HG03469 (cell line): ENCODE measurements at regions not wholly inside any gene's neighbourhood (a gene's known extent, or its start where the extent isn't known, plus 50 kb on each side); places are given as distances from the start of the nearest gene placed in this dataset.

ENCODE experiments used
- ATAC-seq: cut with Tn5 transposase; IDR thresholded peaks from one replicate; pipeline ENCODE4 v1.9.1; 2021; ENCODE audit warnings: mild to moderate bottlenecking, moderate library complexity, moderate number of reproducible peaks; ENCODE audit not compliant: unreplicated experiment

DNA sequence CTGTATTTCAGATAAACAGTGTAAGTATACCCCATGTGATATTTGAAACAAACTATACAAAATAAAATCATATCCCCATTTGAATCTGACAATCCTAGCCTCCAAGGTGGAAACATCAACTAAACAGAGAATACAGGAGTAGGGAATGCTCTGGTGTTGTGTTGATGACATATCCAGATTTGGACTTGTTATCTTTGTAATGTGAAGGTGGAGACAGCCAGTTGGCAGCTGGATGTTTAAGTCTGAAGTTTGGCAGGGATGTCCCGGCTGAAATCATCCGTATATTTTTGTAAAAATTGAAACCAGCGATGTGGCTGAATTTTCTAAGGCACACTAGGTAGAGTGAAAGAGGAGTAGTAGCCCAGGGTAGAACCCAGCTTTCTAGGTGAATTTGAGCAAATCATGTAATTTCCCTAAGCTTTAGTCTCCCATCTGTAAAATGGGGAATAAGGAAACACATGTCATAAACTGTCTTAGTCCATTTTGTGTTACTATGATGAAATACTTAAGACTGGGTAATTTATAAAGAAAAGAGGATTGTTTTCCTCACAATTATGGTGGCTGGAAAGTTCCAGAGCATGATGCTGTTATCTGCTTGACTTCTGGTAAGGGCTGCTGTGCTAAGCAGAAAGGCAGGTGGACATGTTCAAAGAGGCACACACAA is 246.6 kb upstream of the APCDD1 start:
- no peak for ATAC-seq

DNA sequence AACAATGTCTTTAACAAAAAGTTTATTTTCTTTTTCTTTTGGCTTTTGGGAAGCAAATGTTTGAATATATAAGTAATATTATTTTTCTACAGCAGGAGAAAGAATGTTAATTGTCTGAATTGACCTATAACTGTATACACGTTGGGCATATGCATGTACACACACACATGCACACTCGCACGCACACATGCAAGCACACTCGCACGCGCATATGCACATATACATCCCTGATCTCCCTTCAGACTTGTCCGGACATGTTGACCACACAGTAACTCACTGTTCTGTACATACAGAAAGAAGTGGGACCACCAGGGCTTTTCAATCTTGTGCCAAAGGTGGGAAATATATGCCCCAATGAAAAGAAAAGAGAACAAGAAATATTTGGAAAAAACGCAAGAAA is 245.1 kb upstream of the APCDD1 start:
- no peak for ATAC-seq

DNA sequence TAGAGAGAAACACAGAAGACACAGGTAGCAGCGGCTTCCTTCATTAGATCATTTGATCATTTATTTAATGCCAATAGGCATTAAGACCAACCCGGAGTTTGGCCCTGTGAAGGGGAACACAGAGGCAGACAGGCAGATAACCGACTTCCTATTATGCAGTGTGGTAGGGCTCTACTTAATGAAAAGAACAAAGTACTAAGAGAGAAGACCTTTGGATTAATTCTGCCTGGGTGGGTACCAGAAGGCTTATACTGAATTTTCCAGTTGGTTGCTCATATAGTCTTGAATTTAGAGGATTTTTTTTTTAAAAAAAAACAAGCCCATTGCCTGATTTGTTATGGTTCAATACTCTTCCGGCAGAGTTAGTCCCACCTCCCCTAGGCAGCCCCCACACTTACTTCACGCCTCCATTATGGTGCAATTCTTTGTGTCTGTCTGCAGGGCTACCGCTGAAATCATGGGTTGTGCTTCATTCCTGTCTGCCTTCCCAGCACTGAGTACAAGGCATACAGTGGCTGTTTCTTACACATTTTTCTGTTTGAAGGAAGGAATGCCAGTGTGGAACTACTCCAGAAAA is 244.3 kb upstream of the APCDD1 start:
- ATAC-seq, result no peak

DNA sequence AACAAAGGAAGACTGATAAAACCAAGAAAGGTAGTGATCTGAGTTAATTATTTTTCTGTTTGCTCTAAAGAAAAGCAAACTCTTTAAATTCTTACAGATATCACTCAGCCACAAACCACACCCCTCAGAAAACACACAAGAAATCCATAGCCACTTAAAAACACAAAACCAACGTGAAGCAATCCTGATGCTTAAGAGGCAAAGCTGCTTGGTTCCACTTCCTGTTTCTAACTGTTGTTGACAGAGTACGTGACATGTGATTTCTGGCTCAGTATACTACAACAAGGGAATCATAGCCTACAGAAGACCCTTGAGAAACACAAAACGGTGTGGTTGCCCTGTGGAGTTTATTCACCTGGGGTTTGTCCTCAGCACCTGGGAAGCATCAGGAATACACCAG is 240.9 kb upstream of the APCDD1 start:
- peak; percentile 99 for ATAC-seq

DNA sequence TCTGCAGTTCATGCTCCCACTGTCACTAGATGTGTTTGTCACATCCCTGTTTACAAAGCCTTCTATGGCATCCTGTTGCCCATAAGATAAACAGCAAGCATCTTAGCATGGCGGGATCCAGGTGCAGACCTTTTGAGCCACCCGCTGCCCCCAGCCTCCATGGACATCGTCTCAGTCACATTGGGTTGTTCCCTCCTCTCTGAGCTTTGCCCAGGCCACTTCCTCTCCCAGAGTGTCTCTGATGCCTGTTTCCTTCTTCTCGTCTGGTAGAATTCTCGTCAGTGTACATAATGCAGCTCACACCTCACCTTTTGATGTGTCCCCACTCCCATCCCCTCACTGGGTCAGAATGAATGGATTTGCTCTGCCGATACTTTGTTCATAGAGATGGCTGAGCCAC is 239.0 kb upstream of the APCDD1 start:
- no peak for ATAC-seq

DNA sequence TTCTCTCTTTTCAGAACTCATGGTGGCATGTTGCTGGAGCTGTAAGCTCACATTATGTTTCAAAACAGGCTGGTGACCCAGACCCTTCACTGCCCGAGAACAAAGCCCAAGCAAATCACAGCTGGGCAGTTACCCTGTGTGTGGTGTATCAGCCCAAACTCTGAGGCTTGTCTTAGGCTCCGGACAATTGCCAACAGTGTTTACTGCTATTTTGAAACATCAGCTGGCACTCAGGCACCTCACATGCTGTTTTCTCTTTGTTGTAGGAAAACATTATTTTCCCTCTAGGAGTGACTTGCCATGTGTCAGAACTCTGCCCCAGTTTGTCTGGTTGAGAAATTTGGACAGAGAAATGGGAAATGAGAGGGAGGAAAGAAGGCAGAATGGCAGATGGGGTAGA is 237.6 kb upstream of the APCDD1 start:
- ATAC-seq, result no peak

DNA sequence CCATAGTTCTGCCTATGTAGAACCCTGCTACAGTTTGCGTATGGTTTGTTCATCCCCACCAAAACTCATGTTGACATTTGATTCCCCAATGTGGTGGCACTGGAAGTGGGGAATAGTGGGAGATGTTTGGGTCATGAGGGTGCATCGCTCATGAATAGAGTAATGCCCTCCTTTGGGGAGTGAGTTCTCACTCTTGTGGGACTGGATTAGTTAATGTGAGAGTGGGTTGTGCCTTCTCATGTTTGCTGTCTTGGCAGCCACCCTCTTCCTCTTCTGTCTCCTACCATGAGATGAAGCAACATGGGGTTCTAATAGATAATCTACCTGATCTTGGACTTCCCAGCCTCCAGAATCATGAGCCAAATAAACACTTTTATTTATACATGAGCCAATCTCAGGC is 237.2 kb upstream of the APCDD1 start:
- no peak for ATAC-seq

DNA sequence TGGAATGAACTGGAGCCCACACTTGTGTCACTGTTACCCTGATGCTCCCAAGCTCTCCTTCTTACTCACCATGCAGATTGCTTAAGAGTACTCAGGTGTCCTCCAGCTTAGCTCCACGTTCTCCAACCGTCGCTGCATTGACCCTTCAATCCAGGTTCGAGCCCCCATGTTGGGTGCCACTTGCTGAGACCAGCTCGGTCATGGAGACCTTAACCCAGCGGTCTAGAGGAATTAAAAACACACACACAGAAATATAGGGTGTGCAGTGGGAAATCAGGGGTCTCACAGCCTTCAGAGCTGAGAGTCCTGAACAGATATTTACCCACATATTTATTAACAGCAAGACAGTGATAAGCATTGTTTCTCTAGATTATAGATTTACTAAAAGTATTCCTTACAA is 229.1 kb upstream of the APCDD1 start:
- no peak for ATAC-seq

DNA sequence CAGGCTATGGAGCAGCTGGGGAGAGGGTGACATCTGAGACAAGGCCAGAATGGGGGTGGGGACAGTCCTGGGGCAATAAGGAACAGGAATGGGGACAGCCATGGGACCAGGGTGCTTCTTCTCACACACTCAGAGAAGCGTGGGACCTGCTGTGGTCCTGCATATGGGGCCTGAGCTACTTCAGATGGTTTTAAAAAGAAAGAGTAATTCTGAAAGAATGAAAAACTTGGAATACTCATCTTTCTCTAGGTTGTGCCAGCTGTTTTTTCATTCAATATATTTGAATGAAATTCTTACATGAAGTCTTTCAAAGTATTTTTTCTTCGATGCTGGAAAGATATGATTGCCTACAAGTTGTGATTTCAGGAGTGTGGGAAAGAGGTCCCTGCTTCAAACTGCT is 227.5 kb upstream of the APCDD1 start:
- no peak for ATAC-seq

DNA sequence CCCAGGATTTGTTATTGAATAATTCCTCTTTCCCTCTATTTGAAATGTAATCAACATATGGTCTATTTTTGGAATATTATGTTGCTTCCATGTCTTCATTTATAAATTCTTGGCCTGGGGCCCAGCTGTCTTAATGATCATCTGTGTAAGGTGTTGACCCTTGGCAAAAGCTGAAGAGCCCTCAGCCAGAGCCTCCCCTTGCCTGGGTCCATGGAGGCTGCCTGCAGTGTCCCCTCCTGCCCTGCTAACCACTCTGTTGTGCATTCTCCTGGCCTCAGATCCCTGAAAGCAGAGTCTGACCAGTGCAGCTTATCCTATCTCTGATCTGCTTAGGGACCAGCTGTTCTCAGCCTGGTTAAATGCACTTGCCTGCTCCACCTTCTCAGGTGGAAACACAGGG is 226.1 kb upstream of the APCDD1 start:
- ATAC-seq, result no peak

DNA sequence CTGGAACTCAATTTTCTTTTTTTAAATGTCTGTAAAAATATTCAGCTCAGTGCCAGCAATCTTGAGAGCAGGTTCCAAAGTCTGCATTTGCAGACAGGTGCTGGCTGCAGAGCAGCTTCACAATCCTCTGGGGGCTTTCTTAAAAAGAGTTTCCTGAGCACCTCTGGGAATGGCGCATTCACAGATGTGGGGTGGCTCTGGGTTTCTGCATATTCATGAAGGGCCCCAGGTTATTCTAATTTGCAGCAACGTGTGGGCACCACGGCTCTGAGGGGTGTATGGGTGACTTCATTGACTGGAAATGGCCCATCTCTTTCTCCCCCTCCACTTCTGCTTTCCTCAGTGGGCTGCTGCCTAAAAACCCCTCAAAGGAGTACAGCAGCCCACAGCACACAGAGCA is 225.0 kb upstream of the APCDD1 start:
- ATAC-seq, result no peak

DNA sequence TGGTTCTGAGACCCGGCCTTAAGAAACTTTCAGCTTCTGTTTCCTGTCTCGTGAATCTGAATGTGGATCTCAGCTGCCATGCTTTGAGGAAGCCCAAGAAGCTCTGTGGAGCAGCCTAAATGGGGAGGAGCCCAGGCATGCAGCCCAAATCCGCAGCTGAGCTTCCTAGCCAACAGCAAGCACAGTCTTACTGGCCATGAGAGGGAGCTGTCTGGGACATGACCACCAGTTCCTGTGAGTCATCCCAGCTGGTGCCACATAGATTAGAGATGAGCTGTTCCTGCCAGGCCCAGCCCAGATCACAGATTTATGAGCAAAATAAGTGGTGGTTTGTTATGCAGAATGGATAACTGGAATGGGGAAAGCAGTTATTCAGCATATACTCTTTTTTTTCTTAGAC is 224.4 kb upstream of the APCDD1 start:
- ATAC-seq, result no peak

DNA sequence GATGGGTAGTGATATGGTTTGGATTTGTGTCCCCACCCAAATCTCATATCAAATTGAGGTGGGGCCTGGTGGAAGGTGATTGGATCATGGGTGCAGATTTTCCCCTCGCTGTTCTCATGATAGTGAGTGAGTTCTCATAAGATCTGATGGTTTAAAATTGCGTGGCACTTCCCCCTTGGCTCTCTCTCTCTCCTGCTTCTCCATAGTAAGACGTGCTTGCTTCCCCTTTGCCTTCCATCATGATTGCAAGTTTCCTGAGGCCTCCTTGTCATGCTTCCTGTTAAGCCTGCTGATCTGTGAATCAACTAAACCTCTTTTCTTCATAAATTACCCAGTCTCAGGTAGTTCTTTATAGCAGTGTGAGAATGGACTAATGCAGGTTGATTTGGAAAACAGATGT is 223.2 kb upstream of the APCDD1 start:
- no peak for ATAC-seq

DNA sequence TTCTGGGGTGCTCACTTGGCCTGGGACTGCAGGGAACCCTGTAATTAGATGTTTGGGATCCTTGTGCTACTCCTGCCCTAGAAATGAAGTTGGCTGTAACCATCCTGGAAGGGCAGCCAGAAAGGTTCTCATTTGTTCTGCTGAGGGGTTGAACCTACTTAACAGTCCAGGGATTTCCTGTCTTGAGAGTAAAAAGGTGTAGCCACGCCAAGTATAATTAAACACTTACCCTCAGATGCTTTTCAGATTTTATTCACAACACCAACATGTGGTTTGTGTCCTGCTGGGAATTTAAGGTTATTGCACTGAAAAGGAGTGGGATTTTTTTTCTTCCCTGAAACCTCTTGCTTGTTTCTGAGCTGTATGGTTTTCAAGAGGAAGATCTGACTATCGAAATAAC is 222.4 kb upstream of the APCDD1 start:
- no peak for ATAC-seq

DNA sequence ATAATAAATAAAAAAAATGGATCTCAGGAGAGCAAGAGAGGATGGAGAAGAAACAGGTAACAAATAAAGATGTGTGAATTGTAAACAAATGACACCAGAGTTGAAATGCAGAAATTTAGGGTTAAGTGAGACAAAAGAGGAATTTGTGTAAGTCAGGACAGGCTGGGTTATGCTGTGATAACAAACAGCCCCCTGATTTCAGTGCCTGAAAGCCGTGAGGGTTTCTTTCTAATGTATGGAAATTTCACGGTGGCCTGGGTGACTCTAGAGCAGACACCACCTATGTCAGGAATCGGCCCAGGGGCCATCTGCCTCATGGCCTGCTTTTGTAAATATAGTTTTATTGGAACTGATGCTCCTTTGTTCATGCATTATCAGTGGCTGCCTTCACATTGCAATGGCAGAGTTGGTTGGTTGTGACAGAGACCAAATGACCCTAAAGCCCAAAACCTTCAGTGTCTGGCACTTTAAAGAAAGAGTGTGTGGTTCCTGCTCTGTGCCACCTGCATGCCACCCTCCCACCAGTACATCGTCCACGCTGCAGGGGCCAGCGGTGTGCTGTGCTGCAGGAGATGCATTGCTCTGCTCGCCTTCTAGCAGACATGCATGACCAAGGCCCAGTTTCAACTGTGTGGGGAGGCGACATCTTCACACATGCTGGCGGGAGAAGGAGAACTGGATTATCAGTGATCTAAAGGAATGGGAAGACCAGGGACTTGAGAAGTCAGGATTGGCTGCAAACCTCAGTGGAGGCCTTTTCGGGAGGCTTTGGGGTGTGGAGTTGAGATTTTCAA is 221.2 kb upstream of the APCDD1 start:
- no peak for ATAC-seq

DNA sequence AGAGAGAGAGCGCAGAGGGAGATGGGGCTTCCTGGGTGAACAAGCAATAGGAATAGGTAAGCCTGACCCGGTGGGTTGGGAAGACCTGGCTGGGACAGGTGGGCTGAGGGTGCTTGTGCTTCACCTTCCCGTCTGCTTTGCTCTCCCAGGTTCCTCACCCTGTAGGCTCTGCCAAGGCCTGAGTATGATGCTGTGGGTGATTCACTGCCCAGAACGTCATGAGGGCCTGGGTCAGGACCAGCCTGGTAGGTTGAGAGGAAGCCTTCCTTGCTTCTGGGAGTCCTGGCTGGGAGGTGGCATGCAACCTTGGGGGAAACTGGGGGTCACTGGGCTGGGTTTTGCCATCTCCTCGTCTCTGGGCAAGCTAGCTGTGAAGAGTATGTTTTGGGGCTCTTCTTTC is 220.2 kb upstream of the APCDD1 start:
- ATAC-seq, result no peak

DNA sequence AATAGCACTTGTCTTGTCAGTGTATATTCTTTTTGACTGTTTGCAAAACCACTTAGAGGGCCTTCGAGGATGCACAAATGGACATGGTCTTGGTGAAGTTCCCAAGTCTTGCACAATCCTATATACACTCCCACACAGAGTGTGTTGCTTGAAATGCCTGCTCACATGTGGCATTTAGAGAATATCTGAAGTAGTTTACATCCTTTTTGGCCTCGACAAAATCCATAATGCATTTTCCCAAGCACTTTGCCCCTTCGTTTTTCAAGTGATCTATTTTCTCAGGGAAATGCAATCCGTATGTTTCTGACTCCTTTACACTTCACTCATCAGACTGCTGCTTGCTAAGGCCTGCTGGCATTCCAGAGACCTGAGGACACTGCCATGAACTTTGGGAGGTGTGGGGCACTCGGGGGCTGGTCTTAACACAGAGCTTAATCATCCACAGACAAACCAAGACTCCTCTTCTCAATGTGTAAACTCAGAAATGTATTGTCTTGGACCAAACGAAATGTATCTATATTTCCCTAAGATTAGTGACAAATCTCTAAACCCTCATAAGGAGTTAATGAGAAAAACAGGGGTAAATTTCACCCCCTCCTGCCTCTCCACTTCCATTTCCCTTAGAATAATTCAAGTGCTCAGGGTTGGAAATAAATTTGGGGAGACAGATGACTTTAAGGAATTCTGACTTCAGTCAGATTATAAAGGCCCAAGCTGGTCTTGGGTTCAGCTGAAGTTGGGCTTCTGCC is 219.3 kb upstream of the APCDD1 start:
- ATAC-seq, result no peak

DNA sequence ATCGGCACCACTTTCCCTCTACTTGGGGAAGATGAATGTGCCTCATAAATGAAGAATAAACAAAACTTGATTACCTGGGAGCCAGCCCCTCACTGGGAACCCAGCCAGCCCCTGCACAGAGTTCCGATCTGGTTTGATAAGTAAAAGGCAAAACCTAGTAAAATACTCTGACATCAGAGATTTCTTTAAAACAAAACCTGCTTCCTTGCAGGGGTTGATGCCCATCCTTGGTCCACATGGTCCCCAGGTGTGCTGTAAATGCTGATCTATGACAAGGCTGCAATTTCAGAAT is 218.8 kb upstream of the APCDD1 start:
- no peak for ATAC-seq

DNA sequence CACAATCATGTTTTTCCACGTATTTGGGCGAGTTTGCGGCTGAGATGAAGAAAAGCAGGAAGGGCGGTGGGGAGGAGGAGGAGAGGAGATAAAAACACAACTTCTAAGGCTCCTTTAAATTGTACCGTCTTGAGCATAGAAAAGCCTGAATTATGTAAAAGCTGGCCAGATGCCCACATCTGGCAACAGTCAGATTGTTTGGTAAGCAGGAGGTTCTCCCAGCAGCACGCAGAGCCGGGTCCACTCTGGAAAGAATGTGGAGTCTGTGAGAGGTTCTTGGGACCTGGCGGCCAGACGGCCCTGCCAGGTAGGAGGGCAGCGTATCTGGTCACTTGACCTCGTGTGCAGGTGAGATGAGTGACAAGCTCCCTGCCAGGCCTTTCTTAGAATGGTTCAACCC is 215.3 kb upstream of the APCDD1 start:
- no peak for ATAC-seq

DNA sequence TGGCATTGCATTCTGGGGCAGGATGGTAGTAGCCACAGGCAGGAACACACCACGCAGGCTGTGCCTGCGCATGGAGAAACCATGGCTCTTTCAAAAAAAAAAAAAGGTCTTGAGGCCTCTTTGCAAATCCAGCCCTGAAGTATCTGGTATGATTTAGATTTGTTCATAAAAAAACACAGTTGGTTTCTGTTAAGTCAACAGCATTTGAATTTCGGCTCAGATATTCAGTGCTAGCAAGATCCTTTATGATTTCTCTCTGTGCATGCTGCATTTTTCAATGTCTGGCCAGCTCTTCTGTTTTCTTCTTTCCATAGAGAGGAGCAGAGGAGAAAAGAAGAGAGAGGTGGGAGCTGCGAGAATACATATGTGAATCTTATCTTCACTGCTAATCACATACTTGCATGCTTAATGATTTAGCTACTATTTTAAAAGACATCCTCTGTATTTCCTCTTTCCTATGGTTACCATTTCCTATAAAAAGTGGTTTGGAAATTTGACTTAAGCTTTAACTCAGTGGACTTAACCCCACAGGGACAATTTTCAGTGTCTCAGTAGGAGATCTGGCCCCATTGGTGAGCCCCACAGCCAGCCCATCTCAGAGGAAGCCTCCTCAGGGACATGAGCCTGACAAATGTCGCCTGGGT is 214.3 kb upstream of the APCDD1 start:
- no peak for ATAC-seq

DNA sequence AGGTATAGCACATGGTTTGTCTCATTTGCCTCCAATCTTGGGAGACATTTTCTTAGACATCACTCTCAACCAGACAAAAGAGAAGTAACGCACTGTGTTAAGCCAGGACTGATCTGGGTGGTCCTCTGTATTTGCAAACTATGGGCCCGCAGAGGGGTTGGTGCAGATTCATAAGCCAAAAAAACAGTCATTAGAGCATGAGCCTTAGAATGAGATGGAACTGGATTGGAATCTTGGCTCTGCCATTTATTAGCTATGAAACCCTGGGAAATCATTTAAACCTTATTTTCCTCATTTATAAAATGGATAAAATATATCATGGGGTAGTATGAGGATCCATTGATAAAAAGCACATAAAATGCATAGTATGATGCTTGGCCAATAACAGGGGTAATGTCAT is 213.5 kb upstream of the APCDD1 start:
- no peak for ATAC-seq
